ENCODE measurements at regions not wholly inside any gene's neighbourhood (a gene's known extent, or its start where the extent isn't known, plus 50 kb on each side); places are given as distances from the start of the nearest gene placed in this dataset.
"Not testable (repeated sequence)": the region's sequence is repeated elsewhere in the genome, so short reads cannot be mapped to it uniquely, and the experiment has no call there.

GRCh38 chr18:73119574-73119973, 251.8 kb upstream of the NETO1 start:
- no peak for DNase-seq (ENCODE audit: low spot score)

- no peak for DNase-seq (ENCODE audit: low spot score)
Measured at GRCh38 chr18:73118121-73118816, 250.5 kb upstream of the NETO1 start.

- no peak for DNase-seq (ENCODE audit: low spot score)
Measured at GRCh38 chr18:73110307-73110706, 242.5 kb upstream of the NETO1 start.

GRCh38 chr18:73101977-73102376, 234.2 kb upstream of the NETO1 start:
- no peak for DNase-seq (ENCODE audit: low spot score)

- not testable (repeated sequence) for DNase-seq (ENCODE audit: low spot score)
Measured at GRCh38 chr18:73101491-73101890, 233.7 kb upstream of the NETO1 start.

GRCh38 chr18:73099759-73100158, 232.0 kb upstream of the NETO1 start:
- no peak for DNase-seq (ENCODE audit: low spot score)

GRCh38 chr18:73093687-73094250, 226.0 kb upstream of the NETO1 start:
- no peak for DNase-seq (ENCODE audit: low spot score)

GRCh38 chr18:73088445-73088844, 220.7 kb upstream of the NETO1 start:
- DNase-seq (ENCODE audit: low spot score), result no peak

GRCh38 chr18:73087282-73087977, 219.6 kb upstream of the NETO1 start:
- no peak for DNase-seq (ENCODE audit: low spot score)

- DNase-seq (ENCODE audit: low spot score), result no peak
Measured at GRCh38 chr18:73079920-73080319, 212.1 kb upstream of the NETO1 start.

- no peak for DNase-seq (ENCODE audit: low spot score)
Measured at GRCh38 chr18:73060666-73061288, 193.0 kb upstream of the NETO1 start.

GRCh38 chr18:73059280-73059679, 191.5 kb upstream of the NETO1 start:
- DNase-seq (ENCODE audit: low spot score), result no peak

- no peak for DNase-seq (ENCODE audit: low spot score)
Measured at GRCh38 chr18:73047688-73048087, 179.9 kb upstream of the NETO1 start.

- DNase-seq (ENCODE audit: low spot score), result no peak
Measured at GRCh38 chr18:73045037-73045436, 177.2 kb upstream of the NETO1 start.

GRCh38 chr18:73043611-73044010, 175.8 kb upstream of the NETO1 start:
- no peak for DNase-seq (ENCODE audit: low spot score)

GRCh38 chr18:73043211-73043610, 175.4 kb upstream of the NETO1 start:
- DNase-seq (ENCODE audit: low spot score), result peak; percentile 35

GRCh38 chr18:73040247-73040646, 172.5 kb upstream of the NETO1 start:
- DNase-seq (ENCODE audit: low spot score), result no peak

- DNase-seq (ENCODE audit: low spot score), result no peak
Measured at GRCh38 chr18:73038336-73038735, 170.5 kb upstream of the NETO1 start.

- no peak for DNase-seq (ENCODE audit: low spot score)
Measured at GRCh38 chr18:73023975-73024374, 156.2 kb upstream of the NETO1 start.

- DNase-seq (ENCODE audit: low spot score), result no peak
Measured at GRCh38 chr18:73009691-73010090, 141.9 kb upstream of the NETO1 start.

GRCh38 chr18:73007915-73008308, 140.1 kb upstream of the NETO1 start:
- no peak for DNase-seq (ENCODE audit: low spot score)

- no peak for DNase-seq (ENCODE audit: low spot score)
Measured at GRCh38 chr18:73007195-73007914, 139.6 kb upstream of the NETO1 start.

Measured in SK-N-DZ (cell line).